ENCODE measurements at regions not wholly inside any gene's neighbourhood (a gene's known extent, or its start where the extent isn't known, plus 50 kb on each side); places are given as distances from the start of the nearest gene placed in this dataset.
"Not testable (repeated sequence)": the region's sequence is repeated elsewhere in the genome, so short reads cannot be mapped to it uniquely, and the experiment has no call there.

GRCh38 chr5:130746641-130747040 lies 418.4 kb downstream of the HINT1 start:
- TF ChIP-seq POLR2A (IDR thresholded peaks at IDR 0.05; ENCODE audit: extremely low read depth, insufficient read length); CTCF (IDR thresholded peaks at IDR 0.05; ENCODE audit: low read depth, low read length); MYC (IDR thresholded peaks at IDR 0.05; ENCODE audit: low read depth, low read length): not testable (repeated sequence)
